GM21528 (cell line): ENCODE measurements at regions not wholly inside any gene's neighbourhood (a gene's known extent, or its start where the extent isn't known, plus 50 kb on each side); places are given as distances from the start of the nearest gene placed in this dataset.
A peak's percentile ranks its signal among the peaks of the same experiment; 100 is the strongest.
"Not testable (repeated sequence)": the region's sequence is repeated elsewhere in the genome, so short reads cannot be mapped to it uniquely, and the experiment has no call there.

Source experiments
- ATAC-seq: cut with Tn5 transposase; IDR thresholded peaks from one replicate; pipeline ENCODE4 v1.9.1; 2021; ENCODE audit warnings: mild to moderate bottlenecking, moderate library complexity; ENCODE audit not compliant: unreplicated experiment, low FRiP score

DNA sequence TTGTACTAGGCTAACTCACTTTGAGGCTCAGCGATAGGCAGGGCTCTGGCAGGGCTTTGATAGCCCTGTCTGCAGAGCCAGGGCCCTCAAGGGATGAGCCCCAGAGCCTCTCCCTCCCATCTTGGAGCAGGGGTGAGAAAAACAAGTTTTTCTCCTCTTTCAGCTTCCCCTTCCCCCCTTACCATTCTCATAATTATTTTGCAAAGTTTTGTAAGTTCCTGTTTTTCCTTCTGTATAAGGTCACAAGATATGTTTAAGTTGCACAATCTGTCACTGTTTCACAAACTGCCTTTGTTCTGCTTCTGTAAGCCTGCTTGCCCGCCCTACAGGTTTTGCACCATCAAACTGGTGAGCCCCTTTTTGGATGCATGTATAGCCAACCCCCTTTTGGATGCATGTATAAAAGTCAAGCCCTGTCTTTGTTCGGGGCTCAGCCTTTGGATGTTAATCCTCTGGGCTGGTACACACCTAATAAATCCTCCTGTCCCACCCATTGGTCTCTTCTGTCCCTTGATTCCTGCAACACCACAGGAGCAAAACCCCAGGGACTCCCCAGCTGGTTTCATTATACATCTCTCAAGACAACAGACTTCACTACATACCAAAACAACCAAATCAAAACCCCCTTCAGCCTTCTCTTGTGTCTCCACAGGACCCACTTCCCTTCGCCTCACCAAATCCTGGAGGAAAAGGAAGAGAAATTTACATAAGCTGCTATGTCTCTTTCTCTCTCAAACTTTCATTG is 52.5 kb upstream of the RESF1 start:
- no peak for ATAC-seq

DNA sequence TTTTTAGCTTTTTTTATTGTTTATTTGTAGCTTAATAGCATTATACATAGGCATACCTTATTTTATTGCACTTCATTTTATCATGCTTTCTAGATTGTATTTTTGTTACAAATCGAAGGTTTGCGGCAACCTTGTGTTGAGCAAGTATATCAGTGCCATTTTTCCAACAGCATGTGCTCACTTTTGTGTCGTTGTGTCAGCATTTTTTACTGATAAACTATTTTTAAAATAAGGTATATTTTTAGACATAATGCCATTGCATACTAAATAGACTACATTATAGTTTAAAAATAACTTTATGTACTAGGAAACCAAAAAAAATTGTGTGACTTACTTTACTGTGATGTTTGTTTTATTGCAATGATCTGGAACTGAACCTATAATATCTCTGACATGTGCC is 56.2 kb upstream of the RESF1 start:
- no peak for ATAC-seq

DNA sequence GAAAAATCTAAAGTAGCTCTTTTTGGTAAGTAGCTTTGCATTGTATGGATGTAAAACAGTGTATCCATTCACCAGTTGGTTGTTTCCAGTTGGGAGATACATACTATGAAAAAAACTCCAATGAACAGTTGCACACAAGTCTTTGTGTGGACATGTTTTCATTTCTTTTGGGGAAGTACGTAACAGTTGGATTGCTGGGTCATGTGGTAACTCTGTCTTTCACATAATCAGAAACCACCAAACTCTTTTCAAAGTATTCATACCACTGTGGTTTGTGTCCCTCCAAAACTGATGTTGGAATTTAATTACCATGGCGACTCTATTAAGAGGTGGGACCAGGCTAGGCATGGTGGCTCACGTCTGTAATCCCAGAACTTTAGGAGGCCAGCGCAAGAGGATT is 58.9 kb upstream of the RESF1 start:
- no peak for ATAC-seq

DNA sequence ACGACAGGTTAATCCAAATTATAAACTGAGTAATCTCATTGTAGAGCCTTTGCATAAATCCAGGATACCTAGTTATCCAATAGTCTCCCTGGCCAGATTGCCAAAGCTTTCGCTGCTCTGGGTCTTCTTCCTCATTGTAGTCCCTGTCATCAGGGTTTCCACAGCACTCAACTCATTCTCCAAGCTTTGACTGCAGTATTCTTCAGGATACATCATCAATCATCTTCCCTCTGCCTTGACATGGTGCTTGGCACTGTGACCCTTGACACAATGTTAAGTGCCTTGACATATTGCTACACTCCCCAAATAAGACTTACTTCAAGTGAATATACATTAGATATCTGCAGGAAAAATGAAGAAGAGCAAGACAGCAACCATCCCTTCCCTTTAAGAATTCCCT is 60.1 kb upstream of the RESF1 start:
- ATAC-seq = no peak

DNA sequence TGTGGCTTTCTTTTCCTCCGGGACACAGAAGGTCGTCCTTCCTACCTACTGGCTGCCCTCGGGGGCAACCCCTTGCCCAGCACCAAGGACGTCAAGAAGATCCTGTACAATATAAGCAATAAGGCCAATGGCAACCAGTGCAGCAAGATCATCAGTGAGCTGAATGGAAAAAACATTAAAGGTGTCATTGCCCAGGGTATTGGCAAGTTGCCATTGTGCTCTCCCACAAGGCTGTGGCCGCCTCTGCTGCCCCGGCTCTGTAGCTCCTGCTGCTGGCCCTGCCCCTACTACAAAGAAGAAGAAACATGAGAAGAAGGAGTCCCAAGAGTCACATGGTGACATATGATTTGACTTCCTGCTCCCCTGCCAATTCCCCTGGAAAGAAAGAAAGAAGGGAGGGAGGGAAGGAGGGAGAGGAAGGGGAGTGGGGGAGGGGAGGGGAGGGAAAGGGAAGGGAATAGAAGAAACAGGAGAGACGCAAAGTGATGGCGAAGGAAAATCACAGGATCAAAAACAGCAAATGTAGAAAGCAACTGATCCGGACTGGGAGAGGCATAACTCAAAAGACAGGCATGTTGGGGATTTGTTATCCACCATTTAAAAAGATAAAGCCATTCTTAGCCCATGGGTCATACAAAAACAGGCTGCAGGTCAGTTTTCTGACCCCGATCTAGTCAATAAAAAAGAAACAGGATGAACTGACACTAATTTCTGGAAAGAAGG is 61.3 kb upstream of the RESF1 start:
- no peak for ATAC-seq

DNA sequence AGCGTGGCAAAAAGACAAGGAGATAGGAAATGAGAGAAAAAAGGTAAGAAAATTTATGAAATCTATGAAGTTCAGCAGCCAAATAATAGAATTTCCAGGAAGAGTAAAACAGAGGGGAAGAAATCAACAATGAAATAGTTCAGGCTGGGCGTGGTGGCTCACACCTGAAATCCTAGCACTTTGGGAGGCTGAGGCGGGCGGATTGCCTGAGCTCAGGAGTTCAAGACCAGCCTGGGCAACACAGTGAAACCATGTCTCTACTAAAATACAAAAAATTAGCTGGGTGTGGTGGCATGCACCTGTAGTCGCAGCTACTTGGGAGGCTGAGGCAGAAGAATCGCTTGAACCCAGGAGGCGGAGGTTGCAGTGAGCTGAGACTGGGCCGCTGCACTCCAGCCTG is 62.1 kb upstream of the RESF1 start:
- ATAC-seq = peak; percentile 8

DNA sequence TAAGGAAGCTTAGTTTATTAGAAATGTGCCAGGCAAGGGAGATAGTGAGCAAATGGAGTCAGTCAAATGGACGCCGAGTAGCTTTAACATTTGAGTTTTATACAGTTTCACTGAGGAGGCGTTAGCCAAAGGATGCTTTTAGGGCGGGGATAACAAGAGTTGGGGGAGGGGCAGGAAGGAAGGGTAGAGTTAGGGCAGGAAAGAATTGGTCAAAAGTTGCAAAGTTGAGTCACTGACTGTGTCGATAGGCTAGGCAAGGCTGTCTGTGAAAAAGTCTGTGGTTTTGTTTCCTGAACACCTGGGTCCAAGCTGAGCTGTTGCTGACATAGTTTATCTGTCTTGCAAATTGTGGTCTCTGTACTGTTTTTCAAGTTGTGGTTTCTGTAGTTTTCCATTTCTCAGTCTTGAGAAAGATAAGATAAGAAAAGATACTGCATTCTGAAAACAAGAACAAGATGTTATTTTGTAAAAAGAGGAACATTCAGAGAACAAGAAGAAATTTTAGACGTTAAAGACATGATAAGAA is 62.6 kb upstream of the RESF1 start:
- ATAC-seq = peak; percentile 97

DNA sequence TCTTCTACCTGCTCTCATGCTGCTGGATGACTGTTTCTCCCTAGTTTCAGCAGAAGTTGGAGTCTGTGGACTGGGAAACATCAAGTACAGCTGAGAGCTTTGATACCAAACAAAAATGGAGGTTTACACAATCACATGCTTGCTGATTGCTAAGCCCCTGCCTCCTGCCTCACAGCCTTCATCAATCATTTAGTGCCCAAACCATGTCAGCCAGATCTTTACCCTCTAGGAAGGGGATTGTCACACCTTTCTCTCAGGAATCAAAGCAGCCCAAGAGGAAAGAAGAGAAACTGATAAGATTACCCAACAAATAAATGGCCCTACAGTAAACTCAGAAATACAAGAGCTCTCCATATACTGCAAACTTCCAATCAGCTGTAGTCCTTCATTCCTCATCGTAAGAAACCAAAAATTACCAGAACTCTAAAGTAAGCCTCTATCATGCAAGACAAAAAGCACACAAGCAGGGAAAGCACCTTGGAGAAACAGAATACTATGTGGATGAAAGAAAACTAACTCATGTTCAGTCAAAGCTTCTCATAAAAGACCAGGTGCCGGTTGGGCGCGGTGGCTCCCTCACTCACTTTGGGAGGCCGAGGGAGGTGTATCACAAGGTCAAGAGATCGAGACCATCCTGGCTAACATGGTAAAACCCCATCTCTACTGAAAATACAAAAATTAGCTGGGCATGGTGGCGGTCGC is 63.6 kb upstream of the RESF1 start:
- no peak for ATAC-seq

DNA sequence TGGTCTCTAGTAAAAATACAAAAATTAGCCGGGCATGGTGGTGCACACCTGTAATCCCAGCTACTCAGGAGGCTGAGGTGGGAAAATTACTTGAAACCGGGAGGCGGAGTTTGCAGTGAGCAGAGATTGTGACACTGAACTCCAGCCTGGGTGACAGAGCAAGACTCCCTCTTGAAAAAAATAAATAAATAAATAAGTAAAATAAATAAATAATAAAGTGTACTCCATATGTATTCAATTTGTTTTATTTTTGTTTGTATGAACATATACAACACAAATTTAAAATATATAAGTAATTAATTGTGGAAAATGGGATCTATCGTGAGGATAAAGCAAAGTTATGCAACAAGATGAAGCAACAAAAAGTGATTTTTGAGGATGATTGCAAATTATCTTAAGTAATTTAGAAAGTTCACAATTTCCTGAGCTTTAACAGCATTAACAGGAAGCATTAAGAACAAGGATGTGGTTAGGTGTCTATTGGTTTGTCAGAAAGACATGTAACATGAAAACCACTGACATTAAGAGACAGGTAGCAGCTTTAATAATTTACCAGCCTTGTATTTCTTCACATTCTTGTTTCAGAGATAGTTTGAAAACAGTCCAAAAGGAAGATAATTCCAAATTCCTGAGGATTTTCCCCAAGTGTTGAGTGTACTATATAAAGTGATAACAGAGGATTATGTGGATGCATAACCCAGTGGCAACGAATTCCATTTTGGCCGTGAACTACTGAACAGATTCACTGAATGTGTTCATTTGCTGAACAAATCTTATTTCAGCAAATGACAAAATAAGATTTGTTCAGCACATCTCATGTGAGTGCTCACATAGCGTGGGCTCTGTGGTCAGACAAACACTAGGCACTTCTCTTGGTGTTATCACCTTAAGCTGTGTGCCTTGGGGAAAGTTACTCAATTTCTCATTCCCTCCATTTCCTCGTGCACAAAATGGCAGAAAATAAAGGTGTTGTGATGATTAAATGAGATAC is 68.6 kb upstream of the RESF1 start:
- ATAC-seq = no peak

DNA sequence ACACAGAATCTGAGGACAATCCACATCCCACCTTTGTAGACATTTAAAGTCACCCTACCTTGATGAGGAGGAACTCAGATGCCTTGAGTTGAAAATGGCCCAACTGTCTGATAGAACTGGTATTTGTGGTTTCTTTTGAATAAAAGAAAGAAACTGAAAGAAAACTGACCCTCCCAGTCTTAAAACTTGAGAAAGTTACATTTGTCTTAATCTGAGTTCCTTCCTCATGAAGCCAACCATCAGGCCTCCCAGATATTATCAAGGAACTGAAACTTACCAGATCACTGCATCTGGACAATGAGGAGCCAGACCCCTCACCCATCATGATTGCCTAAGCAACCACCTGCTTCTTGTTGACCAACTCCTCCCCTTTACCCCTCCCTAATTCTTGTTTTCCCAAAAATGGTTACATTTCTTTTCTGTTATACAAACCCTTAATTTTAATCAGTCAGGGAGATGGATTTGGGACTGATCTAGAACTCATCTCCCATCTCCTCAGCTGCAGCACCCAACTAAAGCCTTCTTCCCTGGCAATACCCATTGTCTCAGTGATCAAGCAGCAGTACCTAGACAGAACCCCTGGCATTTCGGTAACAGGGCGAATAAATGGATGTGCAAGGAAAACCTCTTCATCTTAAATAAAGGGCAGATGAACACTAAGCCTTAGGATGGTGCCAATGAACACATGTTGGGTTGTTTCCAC is 72.0 kb upstream of the RESF1 start:
- peak; percentile 49 for ATAC-seq

DNA sequence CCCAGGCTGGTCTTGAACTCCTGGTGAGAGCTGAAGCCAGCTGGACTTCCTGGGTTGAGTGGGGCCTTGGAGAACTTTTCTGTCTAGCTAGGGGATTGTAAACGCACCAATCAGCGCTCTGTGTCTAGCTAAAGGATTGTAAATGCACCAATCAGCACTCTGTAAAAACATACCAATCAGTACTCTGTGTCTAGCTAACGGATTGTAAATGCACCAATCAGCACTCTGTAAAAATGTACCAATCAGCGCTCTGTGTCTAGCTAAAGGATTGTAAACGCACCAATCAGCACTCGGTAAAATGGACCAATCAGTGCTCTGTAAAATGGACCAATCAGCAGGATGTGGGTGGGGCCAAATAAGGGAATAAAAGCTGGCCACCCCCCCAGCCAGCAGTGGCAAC is 76.5 kb upstream of the RESF1 start:
- ATAC-seq = not testable (repeated sequence)

DNA sequence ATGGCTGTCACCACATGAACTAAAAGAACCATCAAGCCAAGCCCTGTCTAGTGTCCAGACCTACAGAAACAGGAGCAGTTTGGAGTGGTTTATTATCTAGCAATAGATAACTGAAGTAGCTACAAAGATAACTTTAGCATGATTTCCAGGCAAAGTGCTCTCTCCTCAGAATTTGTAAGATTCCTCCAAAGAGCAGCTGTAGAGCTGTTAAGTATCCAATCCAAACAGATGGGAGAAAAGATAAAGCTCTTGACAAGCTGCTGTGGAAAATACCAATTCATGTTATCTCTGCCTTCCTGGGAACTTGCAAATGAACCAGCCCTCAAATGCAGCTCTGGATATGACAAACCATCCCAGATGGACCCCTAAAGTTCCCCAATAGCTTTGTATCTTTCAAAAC is 78.9 kb upstream of the RESF1 start:
- ATAC-seq = no peak

DNA sequence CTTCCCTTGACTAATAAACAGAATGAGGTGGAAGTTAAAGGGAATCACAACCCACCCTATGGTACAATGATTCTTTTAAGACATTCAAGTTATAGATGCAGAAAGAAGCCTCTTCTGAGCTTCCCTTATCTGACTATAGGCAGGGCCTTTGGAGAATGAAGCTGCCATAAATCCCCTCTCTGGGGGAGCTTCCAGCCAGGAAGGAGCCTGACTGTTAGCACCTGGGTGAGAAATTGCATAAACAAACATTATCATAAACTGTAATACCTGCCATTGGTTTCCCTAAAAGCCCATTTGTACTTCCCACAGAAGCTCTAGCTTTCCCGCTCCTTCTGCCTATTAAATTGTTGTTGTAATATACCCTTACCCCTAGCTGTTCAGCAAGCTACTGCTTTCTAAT is 81.3 kb upstream of the RESF1 start:
- ATAC-seq = no peak

DNA sequence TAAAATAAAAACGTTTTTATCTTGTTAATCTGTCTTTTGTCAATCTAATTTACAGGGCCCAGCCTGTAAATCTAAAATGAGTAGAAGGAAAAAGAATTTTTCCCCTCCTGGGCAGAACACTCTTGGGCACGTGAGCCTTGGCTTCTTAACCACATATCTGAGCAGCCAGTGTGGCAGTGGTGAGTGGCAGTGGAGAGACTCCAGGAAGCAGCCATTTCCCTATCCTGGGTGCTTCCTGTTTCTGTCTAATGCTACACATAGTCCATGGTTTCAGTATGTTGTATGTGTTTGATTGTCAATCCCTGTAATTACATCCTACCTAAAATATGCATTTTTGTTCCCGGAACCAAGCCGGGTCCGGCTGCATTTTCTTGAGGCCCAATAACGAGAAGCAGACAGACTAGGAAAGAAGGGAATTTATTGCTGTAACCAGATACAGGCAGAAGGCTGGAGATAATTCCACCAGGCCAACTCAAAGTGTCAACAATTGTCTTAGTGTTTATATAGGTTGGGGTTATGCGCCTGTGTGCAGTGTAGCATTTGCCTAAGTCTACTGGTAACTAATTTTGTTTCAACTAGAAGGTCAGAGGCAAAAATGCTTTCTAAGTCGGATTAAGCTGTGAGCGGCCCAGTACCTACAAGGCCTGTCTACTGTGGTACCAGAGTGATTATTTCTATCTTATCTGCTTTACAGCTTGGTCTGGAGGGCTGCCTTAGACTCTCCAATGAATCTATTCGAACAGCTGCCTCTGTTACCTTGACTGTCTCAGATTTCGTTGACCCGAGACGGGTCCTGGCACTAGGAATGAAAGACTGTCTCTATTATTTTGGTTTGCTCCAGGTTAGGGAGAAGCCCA is 82.4 kb upstream of the RESF1 start:
- ATAC-seq = no peak

DNA sequence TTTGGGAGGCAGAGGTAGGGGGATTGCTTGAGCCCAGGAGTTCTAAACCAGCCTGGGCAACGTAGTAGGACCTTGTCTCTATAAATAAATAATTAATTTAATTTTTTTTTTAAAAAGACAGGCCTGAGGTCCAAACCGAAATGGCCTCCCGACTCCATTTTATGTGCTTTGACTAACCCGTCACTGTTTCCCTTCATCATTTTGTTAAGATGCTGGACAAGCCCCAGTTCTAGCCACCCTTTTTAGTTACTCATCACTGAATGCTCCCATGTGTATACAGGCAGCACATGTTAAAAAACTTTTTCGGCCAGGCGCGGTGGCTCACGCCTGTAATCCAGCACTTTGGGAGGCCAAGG is 83.6 kb upstream of the RESF1 start:
- ATAC-seq = no peak

DNA sequence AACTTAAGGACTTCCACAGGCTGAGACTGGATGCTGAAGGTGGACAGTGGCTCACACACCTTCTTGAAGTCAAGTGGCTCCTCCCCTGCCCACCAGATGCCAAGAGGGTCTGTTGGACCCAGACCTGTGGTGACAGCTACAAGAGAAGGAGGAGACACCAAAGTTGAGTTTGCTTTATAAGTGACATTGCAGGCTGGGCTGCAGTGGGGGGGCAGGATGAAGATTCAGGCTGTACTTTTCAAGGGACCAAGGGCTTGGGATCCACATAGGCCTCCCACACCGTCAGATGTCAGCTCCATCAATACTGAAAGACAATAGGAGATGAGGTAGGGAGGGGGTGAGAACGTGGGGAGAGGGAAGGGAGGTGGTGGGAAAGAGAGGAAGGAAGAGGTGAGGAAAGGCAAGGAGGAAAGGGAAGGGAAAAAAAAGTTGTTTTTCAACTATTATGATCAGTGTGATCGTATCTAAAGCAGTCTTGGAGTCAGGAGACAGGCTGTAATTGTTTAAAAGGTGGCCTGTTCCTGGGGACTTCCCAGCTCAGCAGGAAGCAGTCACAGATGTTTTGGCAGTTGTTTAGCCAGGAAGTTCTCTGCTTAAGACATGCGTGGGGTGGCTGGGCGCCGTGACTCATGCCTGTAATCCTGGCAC is 84.1 kb upstream of the RESF1 start:
- ATAC-seq = peak; percentile 60

DNA sequence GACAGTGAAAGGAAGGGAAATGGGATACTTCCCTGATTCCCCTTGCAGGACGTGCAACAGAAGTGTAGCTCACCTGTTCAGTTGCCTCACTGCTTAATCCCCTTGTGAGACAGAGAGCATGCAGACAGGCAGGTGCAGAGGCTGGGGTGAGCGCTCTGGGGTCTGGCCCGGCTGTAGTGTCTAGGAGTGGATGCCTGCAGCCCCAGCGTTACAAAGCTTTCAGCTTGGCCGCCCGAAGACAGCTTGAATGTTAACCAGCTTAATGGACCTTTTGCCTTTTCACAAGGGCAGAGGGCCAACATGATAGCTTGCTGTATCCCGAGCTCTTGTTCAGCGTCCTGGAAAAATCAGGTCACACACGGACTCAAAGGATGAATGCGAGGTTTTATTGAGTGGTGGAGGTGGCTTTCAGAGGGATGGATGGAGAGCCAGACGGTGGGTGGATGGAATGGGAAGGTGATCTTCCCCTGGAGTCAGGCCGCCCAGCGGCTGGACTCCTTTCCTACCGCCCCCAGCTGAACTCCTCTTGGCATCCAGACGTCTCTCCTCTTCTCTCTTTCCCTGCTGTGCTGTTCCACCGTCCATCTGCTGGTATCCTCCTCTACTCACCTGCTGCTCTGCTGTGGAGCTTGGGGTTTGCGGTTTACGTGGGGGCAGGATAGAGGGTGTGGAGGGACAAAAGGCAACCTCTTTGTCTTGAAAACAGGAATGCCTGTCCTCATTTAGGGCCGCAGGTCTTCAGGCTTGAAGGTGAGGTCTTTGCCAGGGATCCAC is 86.2 kb upstream of the RESF1 start:
- no peak for ATAC-seq

DNA sequence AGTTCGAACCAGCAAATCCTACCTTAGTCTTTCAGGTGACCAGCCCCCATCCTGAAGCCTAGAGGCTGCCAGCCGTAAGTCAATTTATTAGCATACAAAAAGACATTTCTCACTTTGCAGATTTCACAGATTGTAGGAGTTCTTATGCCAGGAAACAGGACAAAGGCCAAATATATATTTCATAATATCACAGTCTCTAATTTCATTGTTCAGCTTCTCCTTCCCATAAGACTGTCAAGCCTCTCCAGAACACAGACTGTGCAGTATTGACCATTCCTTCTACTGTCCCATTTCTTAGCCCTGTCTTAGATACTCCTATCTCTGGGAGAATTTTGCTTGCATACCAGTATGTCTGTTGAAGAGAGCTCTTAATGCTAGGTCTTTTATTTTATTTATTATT is 89.2 kb upstream of the RESF1 start:
- ATAC-seq = no peak
